Neural progenitor cell (in vitro differentiated cells): ENCODE measurements at regions not wholly inside any gene's neighbourhood (a gene's known extent, or its start where the extent isn't known, plus 50 kb on each side); places are given as distances from the start of the nearest gene placed in this dataset.

ENCODE experiments used
- DNase-seq: peaks from one replicate; pipeline ENCODE4 v3.0.0-alpha.2; 2016; ENCODE audit warnings: low spot score
- H2AFZ ChIP-seq: fragments of 200-600 bp; sonication (generic); replicated peaks from 2 replicates; pipeline ENCODE4 v1.6.1; 2016; ENCODE audit warnings: antibody characterized with exemption
- H3F3A ChIP-seq: fragments of 200-600 bp; sonication (generic); 2 replicates; pipeline ENCODE4 v1.6.1; 2016; ENCODE audit warnings: antibody characterized with exemption, low read depth
- H3K27ac ChIP-seq: fragments of 200-600 bp; sonication (generic); 2 replicates; pipeline ENCODE4 v1.5.1; 2016; ENCODE audit warnings: mild to moderate bottlenecking
- H3K27me3 ChIP-seq: fragments of 200-600 bp; sonication (generic); 2 replicates; pipeline ENCODE4 v1.6.1; 2016; ENCODE audit warnings: mild to moderate bottlenecking, moderate library complexity
- H3K36me3 ChIP-seq: fragments of 200-600 bp; sonication (generic); 2 replicates; pipeline ENCODE4 v1.5.1; 2016
- H3K4me1 ChIP-seq: fragments of 200-600 bp; sonication (generic); 2 replicates; pipeline ENCODE4 v1.6.1; 2016; ENCODE audit warnings: mixed run types
- H3K4me2 ChIP-seq: fragments of 200-600 bp; sonication (generic); 2 replicates; pipeline ENCODE4 v1.6.1; 2016
- H3K4me3 ChIP-seq: fragments of 200-600 bp; sonication (generic); 2 replicates; pipeline ENCODE4 v1.5.1; 2016
- H3K79me2 ChIP-seq: fragments of 200-600 bp; sonication (generic); 2 replicates; pipeline ENCODE4 v1.6.1; 2016; ENCODE audit warnings: low read depth
- H3K9ac ChIP-seq: fragments of 200-600 bp; sonication (generic); 2 replicates; pipeline ENCODE4 v1.6.1; 2016
- H3K9me3 ChIP-seq: fragments of 200-600 bp; sonication (generic); 2 replicates; pipeline ENCODE4 v1.5.1; 2016; ENCODE audit warnings: low read depth
- H4K20me1 ChIP-seq: fragments of 200-600 bp; sonication (generic); 2 replicates; pipeline ENCODE4 v1.6.1; 2016; ENCODE audit warnings: low read depth
- H3K27ac Mint-ChIP-seq: 3 replicates; pipeline ENCODE4 v1.8.0; 2021; ENCODE audit warnings: mixed read lengths
- H3K27me3 Mint-ChIP-seq: 2 replicates; pipeline ENCODE4 v1.8.0; 2022; ENCODE audit warnings: low read depth, mild to moderate bottlenecking, inconsistent platforms, moderate library complexity, mixed read lengths; ENCODE audit not compliant: insufficient read depth
- H3K36me3 Mint-ChIP-seq: 3 replicates; pipeline ENCODE4 v1.8.0; 2021; ENCODE audit warnings: mixed read lengths
- H3K4me1 Mint-ChIP-seq: 3 replicates; pipeline ENCODE4 v1.8.0; 2021; ENCODE audit warnings: mixed read lengths
- H3K4me3 Mint-ChIP-seq: 3 replicates; pipeline ENCODE4 v1.8.0; 2021; ENCODE audit warnings: mild to moderate bottlenecking, moderate library complexity, mixed read lengths
- H3K9me3 Mint-ChIP-seq: 3 replicates; pipeline ENCODE4 v1.8.0; 2020; ENCODE audit warnings: mixed read lengths
- CTCF ChIP-seq: fragments of 200-600 bp; sonication (generic); IDR thresholded peaks from 2 replicates; pipeline ENCODE4 v1.5.1; 2017; ENCODE audit warnings: antibody characterized with exemption, mild to moderate bottlenecking
- EZH2 ChIP-seq: fragments of 200-600 bp; sonication (generic); IDR thresholded peaks from 2 replicates; pipeline ENCODE4 v1.6.1; 2017; ENCODE audit warnings: antibody characterized with exemption, mild to moderate bottlenecking, moderate library complexity
- EZH2phosphoT487 ChIP-seq: fragments of 200-600 bp; sonication (generic); IDR thresholded peaks from 2 replicates; pipeline ENCODE4 v1.6.1; 2017; ENCODE audit warnings: antibody characterized with exemption

DNA sequence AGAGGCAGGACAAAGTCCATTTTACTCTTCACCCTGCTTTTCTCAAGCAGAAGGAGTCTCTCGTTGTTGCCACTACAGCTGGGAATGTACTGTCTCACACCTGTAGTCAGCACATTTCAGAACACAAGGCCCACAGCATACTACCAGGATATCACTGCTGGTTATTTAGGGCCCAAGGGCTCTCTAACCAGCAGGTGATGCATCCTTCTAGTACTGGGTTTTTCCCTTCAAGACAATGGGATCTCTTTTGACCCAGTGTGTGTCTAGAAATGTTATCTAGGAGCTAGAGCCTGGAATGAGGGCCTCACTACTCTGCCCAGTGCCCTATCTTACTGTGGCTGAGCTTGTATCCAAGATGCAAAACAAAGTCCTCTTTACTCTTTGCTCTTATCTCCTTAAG is 235.1 kb upstream of the PRR16 start:
- H3K27me3 ChIP-seq, result no peaks in the 10 kb centered on the region
- H3K9me3 Mint-ChIP-seq, result no peaks in the 10 kb centered on the region
- no peak for DNase-seq
- H4K20me1 ChIP-seq, result no peaks in the 10 kb centered on the region
- H3K27me3 Mint-ChIP-seq, result no peaks in the 10 kb centered on the region
- H3K4me2 ChIP-seq, result no peak overlapping the region
- no peaks in the 10 kb centered on the region for H3K79me2 ChIP-seq
- TF ChIP-seq EZH2phosphoT487 (no peak), CTCF (no peak)
- H3K9ac ChIP-seq, result no peak overlapping the region
- no peaks in the 10 kb centered on the region for H3K4me1 ChIP-seq
- H3K27ac Mint-ChIP-seq, result no peak overlapping the region
- H3K36me3 ChIP-seq, result no peaks in the 10 kb centered on the region
- H3K9me3 ChIP-seq, result no peaks in the 10 kb centered on the region
- H3K27ac ChIP-seq, result no peak overlapping the region
- H3K4me1 Mint-ChIP-seq, result no peaks in the 10 kb centered on the region
- H3K4me3 ChIP-seq, result no peak overlapping the region
- H3K4me3 Mint-ChIP-seq, result no peak overlapping the region
- no peaks in the 10 kb centered on the region for H3F3A ChIP-seq
- H3K36me3 Mint-ChIP-seq, result no peaks in the 10 kb centered on the region
- H2AFZ ChIP-seq, result no peak overlapping the region

GRCh38 chr5:120231563-120231962 is 232.5 kb upstream of the PRR16 start:
- Mint-ChIP-seq H3K9me3 (no peaks in the 10 kb centered on the region), H3K36me3 (no peaks in the 10 kb centered on the region), H3K27ac (no peak overlapping the region), H3K27me3 (no peaks in the 10 kb centered on the region), H3K4me1 (no peaks in the 10 kb centered on the region), H3K4me3 (no peak overlapping the region)
- Histone ChIP-seq H3K36me3 (no peaks in the 10 kb centered on the region), H2AFZ (no peak overlapping the region), H3K27ac (no peak overlapping the region), H3K27me3 (no peaks in the 10 kb centered on the region), H3K9me3 (no peaks in the 10 kb centered on the region), H3K79me2 (no peaks in the 10 kb centered on the region), H3F3A (no peaks in the 10 kb centered on the region), H3K4me2 (no peak overlapping the region), H4K20me1 (no peaks in the 10 kb centered on the region), H3K9ac (no peak overlapping the region), H3K4me1 (no peaks in the 10 kb centered on the region), H3K4me3 (no peak overlapping the region)
- no peak for TF ChIP-seq EZH2
- TF ChIP-seq CTCF, result no peak
- no peak for TF ChIP-seq EZH2phosphoT487
- DNase-seq, result no peak

DNA sequence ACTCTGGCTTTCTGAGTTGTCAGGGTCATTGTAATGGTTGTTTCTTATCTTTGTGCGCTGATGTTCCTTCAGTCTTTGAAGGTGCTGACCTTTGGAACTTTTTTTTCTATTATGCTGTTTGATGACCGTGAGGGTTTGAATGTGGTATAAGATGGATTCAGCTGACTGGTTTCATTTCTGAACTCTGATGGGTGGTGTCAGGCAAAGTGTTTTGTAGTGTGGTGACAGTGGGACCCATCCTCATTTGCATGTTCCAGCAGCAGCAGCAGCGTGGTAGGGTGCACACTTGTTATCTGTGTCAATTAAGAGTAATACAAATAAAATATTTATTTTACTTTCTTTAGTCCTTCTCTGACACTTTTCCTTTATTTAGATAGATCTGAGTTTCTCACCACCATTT is 227.7 kb upstream of the PRR16 start:
- H3K27ac Mint-ChIP-seq, result no peak overlapping the region
- no peaks in the 10 kb centered on the region for H3K79me2 ChIP-seq
- TF ChIP-seq EZH2 (no peak), CTCF (no peak), EZH2phosphoT487 (no peak)
- no peaks in the 10 kb centered on the region for H3K36me3 Mint-ChIP-seq
- no peaks in the 10 kb centered on the region for H3F3A ChIP-seq
- no peak overlapping the region for H3K4me3 Mint-ChIP-seq
- no peaks in the 10 kb centered on the region for H3K4me1 Mint-ChIP-seq
- no peak overlapping the region for H3K9ac ChIP-seq
- no peaks in the 10 kb centered on the region for H4K20me1 ChIP-seq
- no peaks in the 10 kb centered on the region for H3K36me3 ChIP-seq
- H3K27me3 Mint-ChIP-seq, result no peaks in the 10 kb centered on the region
- H3K27ac ChIP-seq, result no peak overlapping the region
- no peak overlapping the region for H3K4me3 ChIP-seq
- H3K9me3 ChIP-seq, result no peaks in the 10 kb centered on the region
- H2AFZ ChIP-seq, result no peak overlapping the region
- no peaks in the 10 kb centered on the region for H3K27me3 ChIP-seq
- H3K4me1 ChIP-seq, result no peaks in the 10 kb centered on the region
- no peaks in the 10 kb centered on the region for H3K9me3 Mint-ChIP-seq
- H3K4me2 ChIP-seq, result no peak overlapping the region
- DNase-seq, result no peak

DNA sequence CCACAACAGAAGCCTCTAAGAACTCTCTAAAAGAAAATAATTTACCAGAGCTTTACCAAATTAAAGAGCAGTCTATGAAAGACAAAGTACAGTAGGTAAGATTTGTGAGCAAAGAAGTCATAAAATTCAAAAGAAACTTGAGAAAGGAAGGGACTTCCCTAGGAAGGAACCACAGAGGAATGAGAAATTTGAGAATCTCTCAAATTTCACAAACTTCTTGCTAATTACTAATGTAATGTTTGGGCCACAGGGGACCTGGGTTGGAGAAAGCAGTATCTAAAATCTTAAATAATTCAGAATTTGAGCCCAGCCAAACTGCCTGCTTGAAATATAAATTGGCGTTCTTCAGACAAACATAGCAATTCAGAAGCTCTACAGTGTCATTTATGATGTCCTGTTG is 225.0 kb upstream of the PRR16 start:
- no peak overlapping the region for H2AFZ ChIP-seq
- H3K4me3 Mint-ChIP-seq, result no peak overlapping the region

More for the DNA sequence above, 225.0 kb upstream of the PRR16 start:
- no peaks in the 10 kb centered on the region for H3K9me3 ChIP-seq
- H3K9ac ChIP-seq, result no peak overlapping the region
- H3K27ac ChIP-seq, result no peak overlapping the region
- TF ChIP-seq CTCF (no peak), EZH2 (no peak), EZH2phosphoT487 (no peak)
- Mint-ChIP-seq H3K27ac (no peak overlapping the region), H3K9me3 (no peaks in the 10 kb centered on the region), H3K4me1 (no peaks in the 10 kb centered on the region), H3K36me3 (no peaks in the 10 kb centered on the region), H3K27me3 (no peaks in the 10 kb centered on the region)
- DNase-seq, result no peak
- H3K4me3 ChIP-seq, result no peak overlapping the region
- no peaks in the 10 kb centered on the region for H3F3A ChIP-seq
- H4K20me1 ChIP-seq, result no peaks in the 10 kb centered on the region
- no peaks in the 10 kb centered on the region for H3K36me3 ChIP-seq
- H3K4me1 ChIP-seq, result no peaks in the 10 kb centered on the region
- H3K27me3 ChIP-seq, result no peaks in the 10 kb centered on the region
- H3K79me2 ChIP-seq, result no peaks in the 10 kb centered on the region
- H3K4me2 ChIP-seq, result no peak overlapping the region
